ENCODE measurements at regions not wholly inside any gene's neighbourhood (a gene's known extent, or its start where the extent isn't known, plus 50 kb on each side); places are given as distances from the start of the nearest gene placed in this dataset.

- ChIA-PET CTCF (no interaction called here), POLR2A (no interaction called here)
- no peak for TF ChIP-seq L3MBTL2 (conservative IDR thresholded peaks at IDR 0.05)
- no peak for TF ChIP-seq ARNT (IDR thresholded peaks at IDR 0.05)
- no peak for TF ChIP-seq NFRKB (IDR thresholded peaks at IDR 0.05)
- no peak for TF ChIP-seq LEF1 (IDR thresholded peaks at IDR 0.05; ENCODE audit: borderline replicate concordance)
- TF ChIP-seq FOXM1 (IDR thresholded peaks at IDR 0.05; ENCODE audit: borderline replicate concordance) = no peak
- TF ChIP-seq ELF4 (IDR thresholded peaks at IDR 0.05) = no peak
- TF ChIP-seq BHLHE40 (IDR thresholded peaks at IDR 0.05; ENCODE audit: borderline replicate concordance) = no peak
- no peak for TF ChIP-seq PKNOX1 (IDR thresholded peaks at IDR 0.05)
- TF ChIP-seq FOXK2 (IDR thresholded peaks at IDR 0.05) = no peak
- DNase-seq (ENCODE audit: extremely low spot score) = peak; percentile 23
Measured at GRCh38 chr2:173511942-173512341, 157.3 kb downstream of the CDCA7 start.

GRCh38 chr2:173513107-173513727 is 158.5 kb downstream of the CDCA7 start:
- ChIA-PET POLR2A (no interaction called here), CTCF (no interaction called here)
- TF ChIP-seq CTBP1 (IDR thresholded peaks at IDR 0.05; ENCODE audit: borderline replicate concordance) = no peak
- no peak for TF ChIP-seq FOXA1 (IDR thresholded peaks at IDR 0.05)
- TF ChIP-seq SP1 (IDR thresholded peaks at IDR 0.05) = no peak
- no peak for TF ChIP-seq ELF4 (IDR thresholded peaks at IDR 0.05)
- TF ChIP-seq ARNT (IDR thresholded peaks at IDR 0.05) = no peak
- no peak for TF ChIP-seq SUZ12 (IDR thresholded peaks at IDR 0.05)
- TF ChIP-seq FOXK2 (IDR thresholded peaks at IDR 0.05) = no peak
- no peak for TF ChIP-seq L3MBTL2 (conservative IDR thresholded peaks at IDR 0.05)
- no peak for TF ChIP-seq PKNOX1 (IDR thresholded peaks at IDR 0.05)
- TF ChIP-seq NFRKB (IDR thresholded peaks at IDR 0.05) = no peak
- no peak for TF ChIP-seq BHLHE40 (IDR thresholded peaks at IDR 0.05; ENCODE audit: borderline replicate concordance)
- no peak for TF ChIP-seq HDGF (IDR thresholded peaks at IDR 0.05; ENCODE audit: borderline replicate concordance)
- TF ChIP-seq LEF1 (IDR thresholded peaks at IDR 0.05; ENCODE audit: borderline replicate concordance) = no peak
- TF ChIP-seq TARDBP (IDR thresholded peaks at IDR 0.05) = no peak
- no peak for TF ChIP-seq ZNF384 (IDR thresholded peaks at IDR 0.05)
- TF ChIP-seq FOXM1 (IDR thresholded peaks at IDR 0.05; ENCODE audit: borderline replicate concordance) = no peak
- DNase-seq (ENCODE audit: extremely low spot score) = no peak

GRCh38 chr2:173520918-173521317 is 166.2 kb downstream of the CDCA7 start:
- TF ChIP-seq ELF4 (IDR thresholded peaks at IDR 0.05) = no peak
- no peak for TF ChIP-seq TARDBP (IDR thresholded peaks at IDR 0.05)
- TF ChIP-seq L3MBTL2 (conservative IDR thresholded peaks at IDR 0.05) = no peak
- TF ChIP-seq BHLHE40 (IDR thresholded peaks at IDR 0.05; ENCODE audit: borderline replicate concordance) = no peak
- TF ChIP-seq ARNT (IDR thresholded peaks at IDR 0.05) = no peak
- TF ChIP-seq LEF1 (IDR thresholded peaks at IDR 0.05; ENCODE audit: borderline replicate concordance) = no peak
- TF ChIP-seq ZNF384 (IDR thresholded peaks at IDR 0.05) = no peak
- TF ChIP-seq PKNOX1 (IDR thresholded peaks at IDR 0.05) = no peak
- no peak for TF ChIP-seq FOXA1 (IDR thresholded peaks at IDR 0.05)
- no peak for TF ChIP-seq FOXK2 (IDR thresholded peaks at IDR 0.05)
- no peak for TF ChIP-seq SUZ12 (IDR thresholded peaks at IDR 0.05)
- TF ChIP-seq CTBP1 (IDR thresholded peaks at IDR 0.05; ENCODE audit: borderline replicate concordance) = no peak
- no peak for TF ChIP-seq FOXM1 (IDR thresholded peaks at IDR 0.05; ENCODE audit: borderline replicate concordance)
- no peak for TF ChIP-seq HDGF (IDR thresholded peaks at IDR 0.05; ENCODE audit: borderline replicate concordance)
- no peak for TF ChIP-seq NFRKB (IDR thresholded peaks at IDR 0.05)
- no peak for TF ChIP-seq SP1 (IDR thresholded peaks at IDR 0.05)
- POLR2A ChIA-PET = no interaction called here
- no peak for DNase-seq (ENCODE audit: extremely low spot score)
- CTCF ChIA-PET = no interaction called here

GRCh38 chr2:173521450-173522192 is 166.9 kb downstream of the CDCA7 start:
- POLR2A ChIA-PET = interaction anchor here (0.5 kb wide), 1 partner anchor 99 kb away, joined by 3 read pairs; no protein-coding TSS in a partner anchor
- no peak for DNase-seq (ENCODE audit: extremely low spot score)
- TF ChIP-seq ZNF384 (IDR thresholded peaks at IDR 0.05) (no peak), CTBP1 (IDR thresholded peaks at IDR 0.05; ENCODE audit: borderline replicate concordance) (no peak), SP1 (IDR thresholded peaks at IDR 0.05) (no peak), HDGF (IDR thresholded peaks at IDR 0.05; ENCODE audit: borderline replicate concordance) (no peak), NFRKB (IDR thresholded peaks at IDR 0.05) (no peak), PKNOX1 (IDR thresholded peaks at IDR 0.05) (no peak)
- CTCF ChIA-PET = no interaction called here

- ChIA-PET POLR2A (interaction anchor here (1.6 kb wide), 1 partner anchor 10 kb away, joined by 5 read pairs; no protein-coding TSS in a partner anchor), CTCF (no interaction called here)
- no peak for TF ChIP-seq SP1 (IDR thresholded peaks at IDR 0.05)
- TF ChIP-seq ELF4 (IDR thresholded peaks at IDR 0.05) = no peak
- no peak for TF ChIP-seq ZNF384 (IDR thresholded peaks at IDR 0.05)
- TF ChIP-seq FOXM1 (IDR thresholded peaks at IDR 0.05; ENCODE audit: borderline replicate concordance) = no peak
- no peak for TF ChIP-seq L3MBTL2 (conservative IDR thresholded peaks at IDR 0.05)
- no peak for TF ChIP-seq PKNOX1 (IDR thresholded peaks at IDR 0.05)
- no peak for TF ChIP-seq FOXA1 (IDR thresholded peaks at IDR 0.05)
- no peak for TF ChIP-seq ARNT (IDR thresholded peaks at IDR 0.05)
- no peak for TF ChIP-seq FOXK2 (IDR thresholded peaks at IDR 0.05)
- no peak for TF ChIP-seq TARDBP (IDR thresholded peaks at IDR 0.05)
- TF ChIP-seq NFRKB (IDR thresholded peaks at IDR 0.05) = no peak
- TF ChIP-seq HDGF (IDR thresholded peaks at IDR 0.05; ENCODE audit: borderline replicate concordance) = no peak
- no peak for DNase-seq (ENCODE audit: extremely low spot score)
Measured at GRCh38 chr2:173523497-173523896, 168.8 kb downstream of the CDCA7 start.
